Parathyroid adenoma (tissue), 2 donors: ENCODE measurements at regions not wholly inside any gene's neighbourhood (a gene's known extent, or its start where the extent isn't known, plus 50 kb on each side); places are given as distances from the start of the nearest gene placed in this dataset.

Source experiments
- H2AFZ ChIP-seq: fragments of 300-600 bp; sonication (generic); one replicate; pipeline ENCODE4 v1.7.0; 2017; ENCODE audit warnings: antibody characterized with exemption, mild to moderate bottlenecking
- H3K27ac ChIP-seq: fragments of 300-600 bp; sonication (generic); one replicate; pipeline ENCODE4 v1.7.0; 2017
- H3K27me3 ChIP-seq: fragments of 300-600 bp; sonication (generic); one replicate; pipeline ENCODE4 v1.7.0; 2017; ENCODE audit warnings: low read length; ENCODE audit not compliant: control insufficient read depth, insufficient read depth
- H3K36me3 ChIP-seq: fragments of 300-600 bp; sonication (generic); one replicate; pipeline ENCODE4 v1.7.0; 2017; ENCODE audit warnings: low read length; ENCODE audit not compliant: control insufficient read depth, insufficient read depth
- H3K4me1 ChIP-seq: fragments of 300-600 bp; sonication (generic); one replicate; pipeline ENCODE4 v1.7.0; 2017; ENCODE audit warnings: control low read depth
- H3K4me2 ChIP-seq: fragments of 300-600 bp; sonication (generic); one replicate; pipeline ENCODE4 v1.7.0; 2017; ENCODE audit warnings: low read length
- H3K4me3 ChIP-seq: fragments of 300-600 bp; sonication (generic); one replicate; pipeline ENCODE4 v1.7.0; 2017; ENCODE audit warnings: low read depth, low read length
- H3K79me2 ChIP-seq: fragments of 300-600 bp; sonication (generic); one replicate; pipeline ENCODE4 v1.7.0; 2017; ENCODE audit warnings: control low read depth
- H3K9ac ChIP-seq: fragments of 300-600 bp; sonication (generic); one replicate; pipeline ENCODE4 v1.7.0; 2017; ENCODE audit warnings: mild to moderate bottlenecking
- H3K9me3 ChIP-seq: fragments of 300-600 bp; sonication (generic); one replicate; pipeline ENCODE4 v1.7.0; 2017; ENCODE audit warnings: low read length; ENCODE audit not compliant: control insufficient read depth
- TF ChIP-seq, protein P1 (sequence below): fragments of 300-600 bp; sonication (generic); IDR thresholded peaks from one replicate; pipeline ENCODE4 v1.7.0; 2017; ENCODE audit warnings: antibody characterized with exemption, mild to moderate bottlenecking
- donor health status: primary hyperparathyroidism.

DNA sequence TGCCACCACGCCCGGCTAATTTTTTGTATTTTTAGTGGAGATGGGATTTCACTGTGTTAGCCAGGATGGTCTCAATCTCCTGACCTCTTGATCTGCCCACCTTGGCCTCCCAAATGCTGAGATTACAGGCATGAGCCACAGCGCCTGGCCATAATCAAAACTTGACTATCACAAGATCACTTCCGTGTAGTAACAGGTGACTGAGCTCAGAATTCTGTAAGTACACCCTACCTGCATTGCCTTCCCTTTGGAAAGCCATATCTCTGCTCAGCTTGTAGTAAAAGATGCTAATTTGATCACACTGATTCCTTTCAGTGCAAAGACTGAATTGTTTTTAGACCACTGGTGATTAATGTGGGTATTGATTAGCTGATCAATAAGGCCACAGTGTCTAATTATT lies 167.1 kb downstream of the SHOX2 start:
- Histone ChIP-seq H3K4me3 (no peak overlapping the region), H3K36me3 (no peaks in the 10 kb centered on the region)
- TF ChIP-seq, protein P1, sequence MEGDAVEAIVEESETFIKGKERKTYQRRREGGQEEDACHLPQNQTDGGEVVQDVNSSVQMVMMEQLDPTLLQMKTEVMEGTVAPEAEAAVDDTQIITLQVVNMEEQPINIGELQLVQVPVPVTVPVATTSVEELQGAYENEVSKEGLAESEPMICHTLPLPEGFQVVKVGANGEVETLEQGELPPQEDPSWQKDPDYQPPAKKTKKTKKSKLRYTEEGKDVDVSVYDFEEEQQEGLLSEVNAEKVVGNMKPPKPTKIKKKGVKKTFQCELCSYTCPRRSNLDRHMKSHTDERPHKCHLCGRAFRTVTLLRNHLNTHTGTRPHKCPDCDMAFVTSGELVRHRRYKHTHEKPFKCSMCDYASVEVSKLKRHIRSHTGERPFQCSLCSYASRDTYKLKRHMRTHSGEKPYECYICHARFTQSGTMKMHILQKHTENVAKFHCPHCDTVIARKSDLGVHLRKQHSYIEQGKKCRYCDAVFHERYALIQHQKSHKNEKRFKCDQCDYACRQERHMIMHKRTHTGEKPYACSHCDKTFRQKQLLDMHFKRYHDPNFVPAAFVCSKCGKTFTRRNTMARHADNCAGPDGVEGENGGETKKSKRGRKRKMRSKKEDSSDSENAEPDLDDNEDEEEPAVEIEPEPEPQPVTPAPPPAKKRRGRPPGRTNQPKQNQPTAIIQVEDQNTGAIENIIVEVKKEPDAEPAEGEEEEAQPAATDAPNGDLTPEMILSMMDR = no peak

GRCh38 chr3:157938154-157938779 lies 168.0 kb downstream of the SHOX2 start:
- no peaks in the 10 kb centered on the region for H3K9me3 ChIP-seq
- TF ChIP-seq, protein P1 = no peak
- no peaks in the 10 kb centered on the region for H3K4me1 ChIP-seq
- no peak overlapping the region for H3K9ac ChIP-seq
- no peak overlapping the region for H3K4me2 ChIP-seq
- no peaks in the 10 kb centered on the region for H3K36me3 ChIP-seq
- H3K27me3 ChIP-seq = no peaks in the 10 kb centered on the region
- no peak overlapping the region for H3K4me3 ChIP-seq
- no peaks in the 10 kb centered on the region for H3K79me2 ChIP-seq
- H3K27ac ChIP-seq = no peak overlapping the region
- no peak overlapping the region for H2AFZ ChIP-seq

More for the DNA sequence above, 167.1 kb downstream of the SHOX2 start:
- Histone ChIP-seq H3K9ac (no peak overlapping the region), H2AFZ (no peak overlapping the region), H3K27me3 (no peaks in the 10 kb centered on the region), H3K4me2 (no peak overlapping the region), H3K9me3 (no peaks in the 10 kb centered on the region), H3K79me2 (no peaks in the 10 kb centered on the region), H3K4me1 (no peaks in the 10 kb centered on the region), H3K27ac (no peak overlapping the region)

- no peak overlapping the region for H3K4me2 ChIP-seq
- no peaks in the 10 kb centered on the region for H3K27me3 ChIP-seq
- H3K9ac ChIP-seq = no peak overlapping the region
- H3K27ac ChIP-seq = no peak overlapping the region
- H3K4me3 ChIP-seq = no peak overlapping the region
- H3K4me1 ChIP-seq = no peaks in the 10 kb centered on the region
- H3K9me3 ChIP-seq = no peaks in the 10 kb centered on the region
- TF ChIP-seq, protein P1 = no peak
- no peak overlapping the region for H2AFZ ChIP-seq
- no peaks in the 10 kb centered on the region for H3K79me2 ChIP-seq
- H3K36me3 ChIP-seq = no peaks in the 10 kb centered on the region
Observed at GRCh38 chr3:157931517-157931916, 174.7 kb downstream of the SHOX2 start.

GRCh38 chr3:157930000-157930780 lies 176.0 kb downstream of the SHOX2 start:
- TF ChIP-seq, protein P1 = no peak
- no peaks in the 10 kb centered on the region for H3K4me1 ChIP-seq
- H3K4me3 ChIP-seq = no peak overlapping the region
- H3K36me3 ChIP-seq = no peaks in the 10 kb centered on the region
- no peaks in the 10 kb centered on the region for H3K9me3 ChIP-seq
- no peaks in the 10 kb centered on the region for H3K27me3 ChIP-seq
- H3K27ac ChIP-seq = no peak overlapping the region
- H3K79me2 ChIP-seq = no peaks in the 10 kb centered on the region
- no peak overlapping the region for H3K9ac ChIP-seq
- H2AFZ ChIP-seq = no peak overlapping the region
- no peak overlapping the region for H3K4me2 ChIP-seq
